GM18505 (cell line): ENCODE measurements at regions not wholly inside any gene's neighbourhood (a gene's known extent, or its start where the extent isn't known, plus 50 kb on each side); places are given as distances from the start of the nearest gene placed in this dataset.

ENCODE experiments used
- ATAC-seq: cut with Tn5 transposase; IDR thresholded peaks from one replicate; pipeline ENCODE4 v1.9.1; 2021; ENCODE audit not compliant: unreplicated experiment
- POLR2A ChIP-seq: IDR thresholded peaks from 4 replicates; pipeline ENCODE4 v1.6.1; 2011; ENCODE audit warnings: borderline replicate concordance; ENCODE audit not compliant: insufficient read depth, insufficient read length; ENCODE audit errors: extremely low read depth

DNA sequence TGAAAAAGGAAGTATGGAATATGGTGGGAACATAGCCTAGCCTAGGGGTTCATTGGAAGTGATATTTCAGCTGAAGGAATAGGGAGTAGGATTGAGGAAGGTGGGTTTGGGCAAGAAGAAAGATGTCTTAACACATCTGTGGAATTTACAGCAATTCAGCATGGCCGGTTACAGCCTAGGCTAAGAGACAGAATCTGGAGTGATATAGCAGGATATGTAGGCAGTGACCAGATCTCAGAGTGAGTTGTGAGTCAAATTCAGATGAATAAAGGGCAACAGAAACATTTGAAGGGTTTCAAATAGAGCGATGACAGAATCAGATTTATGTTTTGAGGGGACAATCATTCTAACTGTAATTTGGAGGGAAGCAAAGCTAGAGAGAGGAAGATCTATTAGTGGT is 199.0 kb upstream of the PRPS1L1 start:
- no peak for TF ChIP-seq POLR2A
- no peak for ATAC-seq

- ATAC-seq: no peak
- TF ChIP-seq POLR2A: no peak
Measured at GRCh38 chr7:18228686-18229085, 201.0 kb upstream of the PRPS1L1 start.

DNA sequence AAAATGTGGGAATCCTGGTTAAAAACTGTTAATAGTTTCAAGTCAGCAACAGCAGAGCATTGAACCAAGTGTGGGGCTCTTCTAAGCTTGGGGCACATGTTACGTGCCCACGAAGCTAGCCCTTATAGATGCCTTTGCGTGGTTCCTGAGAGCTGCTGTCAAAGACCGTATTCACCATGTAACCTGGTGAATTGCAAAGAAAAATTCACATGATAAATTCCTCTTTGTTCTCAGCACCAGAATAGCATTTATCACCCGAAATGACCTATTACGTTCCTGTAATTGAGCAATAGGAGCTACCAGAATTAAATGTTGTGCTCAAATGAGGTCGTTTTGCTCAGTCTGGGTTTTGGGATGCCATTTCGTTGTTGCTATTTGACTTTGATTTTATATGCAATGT is 202.6 kb upstream of the PRPS1L1 start:
- no peak for TF ChIP-seq POLR2A
- no peak for ATAC-seq

- TF ChIP-seq POLR2A: no peak
- ATAC-seq: no peak
Measured at GRCh38 chr7:18231854-18232253, 204.2 kb upstream of the PRPS1L1 start.

DNA sequence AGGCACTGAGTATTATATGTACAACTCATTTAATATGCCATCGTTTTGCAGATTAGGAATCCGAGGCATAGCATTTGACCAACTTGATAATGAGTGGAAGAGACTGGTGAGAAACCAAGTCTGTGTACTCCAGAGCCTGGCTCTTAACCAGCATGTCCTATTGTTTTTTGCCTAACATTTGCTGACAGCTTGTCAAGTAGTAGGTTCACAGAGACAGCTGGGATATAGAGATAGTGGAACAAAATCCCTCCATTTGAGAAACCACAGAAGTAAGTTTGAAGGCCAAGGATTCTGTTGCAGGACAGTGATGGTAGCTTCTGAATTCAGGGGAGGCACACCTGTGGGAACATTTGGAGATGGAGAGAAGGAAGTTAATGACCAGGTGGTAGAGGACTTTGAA is 206.9 kb upstream of the PRPS1L1 start:
- ATAC-seq: no peak
- no peak for TF ChIP-seq POLR2A

DNA sequence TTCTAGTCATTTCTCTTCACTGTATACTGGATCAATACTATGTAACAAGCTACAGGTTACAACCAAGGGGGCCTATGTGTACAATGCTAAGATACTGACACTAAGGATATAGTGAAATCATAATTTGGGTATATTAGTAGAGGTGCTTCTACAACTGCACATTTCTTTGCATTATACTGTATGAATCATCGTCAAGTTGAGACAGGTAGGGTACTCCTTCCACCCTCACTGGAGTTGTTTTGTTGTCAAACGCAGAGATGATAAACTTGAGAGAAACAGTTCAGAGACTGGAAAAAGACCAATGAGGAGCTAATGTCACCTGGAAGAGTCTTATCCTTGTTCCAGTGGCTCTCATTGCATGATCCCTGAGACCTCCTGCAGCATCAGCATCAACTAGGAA is 208.2 kb upstream of the PRPS1L1 start:
- no peak for ATAC-seq
- TF ChIP-seq POLR2A: no peak

DNA sequence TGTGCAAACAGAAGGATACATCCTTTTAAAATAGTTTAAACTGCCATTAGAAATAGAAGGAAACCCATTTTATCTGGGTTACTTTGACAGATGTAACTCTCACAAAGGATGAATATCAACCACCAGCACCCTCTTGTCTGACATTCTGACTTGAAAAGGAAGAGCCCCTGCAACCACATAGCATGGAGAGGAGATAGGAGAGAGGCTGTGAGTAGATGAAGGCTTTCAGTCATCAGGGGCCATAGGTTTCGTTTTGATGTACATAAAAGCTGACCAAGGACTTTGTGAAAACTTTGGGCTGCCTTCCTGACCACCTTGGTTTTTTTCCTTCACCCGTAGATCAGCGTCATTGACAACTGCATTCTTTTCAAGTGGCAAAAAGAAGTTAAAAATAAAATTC is 211.6 kb upstream of the PRPS1L1 start:
- TF ChIP-seq POLR2A: no peak
- no peak for ATAC-seq

GRCh38 chr7:18241543-18242231 is 214.0 kb upstream of the PRPS1L1 start:
- TF ChIP-seq POLR2A: no peak
- peak; percentile 74 for ATAC-seq

GRCh38 chr7:18243731-18244130 is 216.1 kb upstream of the PRPS1L1 start:
- ATAC-seq: no peak
- TF ChIP-seq POLR2A: no peak

GRCh38 chr7:18250133-18250532 is 222.5 kb upstream of the PRPS1L1 start:
- no peak for ATAC-seq
- no peak for TF ChIP-seq POLR2A

DNA sequence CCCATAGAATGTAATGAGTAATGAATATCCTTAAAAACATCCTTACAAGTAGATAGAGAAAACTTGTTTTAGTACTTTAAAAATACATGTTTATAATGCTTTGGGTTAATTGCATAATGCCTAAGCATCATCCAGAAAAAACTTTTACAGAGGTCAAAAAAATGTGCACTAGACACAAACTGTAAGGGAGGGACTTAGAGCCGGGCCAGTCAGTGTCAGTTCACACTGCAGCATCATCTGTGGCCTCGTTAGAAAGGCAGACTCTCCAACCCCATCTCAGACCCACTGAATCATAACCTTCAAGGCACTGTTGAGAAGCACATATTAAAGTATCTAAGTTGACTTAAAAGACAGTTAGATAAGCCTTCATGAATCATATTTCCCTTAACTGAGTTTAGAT is 230.1 kb upstream of the PRPS1L1 start:
- TF ChIP-seq POLR2A: no peak
- no peak for ATAC-seq

- TF ChIP-seq POLR2A: no peak
- ATAC-seq: no peak
Measured at GRCh38 chr7:18262058-18262457, 233.5 kb upstream of the HDAC9 start.

- TF ChIP-seq POLR2A: no peak
- ATAC-seq: no peak
Measured at GRCh38 chr7:18265611-18266281, 229.8 kb upstream of the HDAC9 start.

DNA sequence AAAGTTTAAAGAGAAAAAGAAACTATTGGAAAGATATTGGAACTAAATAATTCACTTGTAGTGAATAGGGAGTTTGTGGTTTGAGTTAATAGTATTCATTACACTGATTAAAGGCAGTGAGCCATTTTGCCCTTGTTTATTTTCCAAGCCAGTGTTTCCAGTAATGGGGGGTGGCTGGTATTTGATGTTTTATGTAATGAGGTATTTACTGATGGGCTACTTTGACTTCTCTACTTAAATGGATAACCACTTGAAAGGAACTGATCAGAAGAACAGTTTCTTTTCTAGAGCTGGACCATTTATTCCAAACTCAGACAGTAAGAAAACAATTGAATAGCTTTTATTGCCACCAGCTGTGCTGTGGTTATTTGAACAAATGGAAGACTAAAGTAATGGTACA is 227.0 kb upstream of the HDAC9 start:
- ATAC-seq: no peak
- no peak for TF ChIP-seq POLR2A

DNA sequence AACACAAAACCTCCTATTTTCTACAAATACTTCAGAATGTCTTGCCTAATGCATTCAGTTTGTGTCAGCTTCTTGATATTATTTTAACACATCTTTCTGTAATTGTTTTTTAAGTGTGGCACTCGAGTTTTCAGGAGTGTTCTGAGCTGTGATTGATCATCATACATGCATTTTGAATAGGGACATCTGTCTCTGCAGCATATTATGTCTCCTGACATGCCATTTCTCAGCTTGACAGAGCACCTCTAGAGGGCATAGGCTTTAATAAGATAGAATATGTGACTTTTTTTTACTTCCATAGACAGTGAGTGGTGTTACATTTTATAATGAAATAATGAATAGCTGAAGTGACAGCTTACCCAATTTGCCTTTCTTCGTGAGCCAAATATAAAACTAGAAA is 219.2 kb upstream of the HDAC9 start:
- no peak for TF ChIP-seq POLR2A
- ATAC-seq: no peak

DNA sequence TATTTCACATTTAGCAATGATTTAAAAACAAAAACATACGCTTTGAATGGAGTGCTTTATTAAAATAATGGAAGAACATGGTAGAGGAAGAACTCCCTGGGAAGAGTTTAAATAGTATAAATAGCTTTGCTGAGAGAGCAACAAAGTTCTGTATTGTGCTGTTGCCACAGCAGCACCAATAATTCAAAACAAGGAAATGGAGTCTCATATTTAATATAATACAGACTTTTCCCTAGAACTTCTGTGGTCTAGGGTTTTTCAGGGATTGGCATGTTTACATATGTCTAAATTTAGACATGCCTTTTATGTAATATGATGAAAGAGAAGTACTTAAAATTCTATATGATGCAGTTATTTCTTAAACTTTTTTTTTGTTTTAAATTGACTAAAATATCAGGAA is 217.2 kb upstream of the HDAC9 start:
- no peak for ATAC-seq

More for the DNA sequence above, 217.2 kb upstream of the HDAC9 start:
- TF ChIP-seq POLR2A: no peak
